Effector CD4-positive, alpha-beta T cell (primary cell): ENCODE measurements at regions not wholly inside any gene's neighbourhood (a gene's known extent, or its start where the extent isn't known, plus 50 kb on each side); places are given as distances from the start of the nearest gene placed in this dataset.
"Not testable (repeated sequence)": the region's sequence is repeated elsewhere in the genome, so short reads cannot be mapped to it uniquely, and the experiment has no call there.

ENCODE experiments used
- DNase-seq: peaks from one replicate; pipeline ENCODE4 v3.0.0-alpha.2; 2020

GRCh38 chr6:170080169-170080827 is 210.6 kb downstream of the DLL1 start:
- no peak for DNase-seq

DNA sequence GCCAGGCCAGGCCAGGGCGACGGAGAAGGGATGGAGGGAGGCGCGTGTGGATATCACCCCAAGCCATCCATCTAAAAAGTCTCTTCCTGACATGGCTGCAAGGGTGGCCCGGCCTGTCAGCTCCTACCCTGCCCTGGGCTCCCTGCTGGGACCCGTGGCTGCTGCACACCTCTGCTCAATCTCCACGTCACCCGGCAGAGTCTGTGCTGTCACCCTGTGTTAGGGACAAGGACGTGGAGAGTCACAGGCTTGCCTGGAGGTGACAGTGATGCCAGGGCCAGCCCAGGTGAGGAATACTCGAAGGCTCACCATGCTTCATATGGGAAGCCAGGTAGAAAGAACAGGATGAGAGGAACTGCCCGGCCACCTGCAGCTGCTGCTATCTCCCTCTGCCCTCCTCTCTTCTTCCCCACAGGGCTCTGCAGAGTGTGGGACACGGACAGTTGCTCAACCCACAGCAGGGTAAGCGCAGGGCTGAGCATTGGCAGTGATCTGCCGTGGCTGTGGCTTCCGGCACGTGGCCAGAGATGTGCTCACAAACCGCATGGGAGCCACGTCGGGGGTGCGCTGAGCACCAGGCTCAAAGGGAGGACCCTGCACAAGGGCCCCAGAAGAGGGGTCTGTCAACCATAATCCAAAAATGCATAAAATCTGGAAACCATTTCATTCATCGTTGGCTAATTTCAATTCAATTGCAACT is 214.3 kb downstream of the DLL1 start:
- DNase-seq = no peak

GRCh38 chr6:170075659-170076223 is 215.1 kb downstream of the DLL1 start:
- DNase-seq = no peak

GRCh38 chr6:170074907-170075306 is 216.0 kb downstream of the DLL1 start:
- DNase-seq = no peak

GRCh38 chr6:170074435-170074834 is 216.4 kb downstream of the DLL1 start:
- DNase-seq = no peak

DNA sequence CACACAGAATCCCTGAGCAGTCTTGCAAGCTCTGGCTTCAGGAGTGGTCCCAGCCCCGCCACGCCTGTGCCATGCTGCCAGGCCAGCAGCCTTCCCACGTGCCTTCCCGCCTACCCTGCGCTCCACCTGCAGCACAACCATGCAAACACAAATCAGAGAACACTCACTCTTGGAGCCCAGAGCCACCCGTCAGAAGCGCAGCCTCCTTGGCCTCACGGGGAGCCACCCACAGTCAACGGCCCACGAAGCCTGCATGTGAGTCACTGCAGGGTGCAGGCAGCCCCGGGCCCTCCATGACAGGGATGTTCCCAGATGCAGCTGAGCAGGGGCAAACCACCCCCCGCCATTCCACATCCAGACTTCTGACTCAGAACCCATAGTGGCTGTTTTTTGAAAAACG is 217.0 kb downstream of the DLL1 start:
- no peak for DNase-seq

GRCh38 chr6:170072246-170072645 is 218.6 kb downstream of the DLL1 start:
- no peak for DNase-seq

- no peak for DNase-seq
Observed at GRCh38 chr6:170069611-170070010, 221.3 kb downstream of the DLL1 start.

- DNase-seq = no peak
Observed at GRCh38 chr6:170068496-170068895, 222.4 kb downstream of the DLL1 start.

DNA sequence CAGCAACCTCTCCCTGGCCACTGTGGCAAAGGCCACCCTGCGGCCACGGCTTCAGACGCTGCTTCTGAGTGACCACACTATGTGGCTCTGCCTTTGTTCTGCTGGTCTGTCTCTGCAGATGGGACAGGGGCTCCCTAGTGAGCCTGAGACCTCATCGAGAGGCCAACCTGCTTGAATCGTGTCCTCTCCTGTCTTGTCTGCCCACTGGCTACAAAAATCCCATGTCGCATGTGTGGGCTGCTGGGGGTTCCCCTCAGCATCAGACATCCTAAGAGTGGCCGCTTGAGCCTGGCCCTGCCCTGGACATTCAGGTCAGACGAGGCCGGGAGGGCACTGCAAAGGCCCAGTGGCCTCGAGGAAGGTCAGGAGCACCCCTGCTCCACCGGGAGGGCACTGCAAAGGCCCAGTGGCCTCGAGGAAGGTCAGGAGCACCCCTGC is 222.9 kb downstream of the DLL1 start:
- no peak for DNase-seq

DNA sequence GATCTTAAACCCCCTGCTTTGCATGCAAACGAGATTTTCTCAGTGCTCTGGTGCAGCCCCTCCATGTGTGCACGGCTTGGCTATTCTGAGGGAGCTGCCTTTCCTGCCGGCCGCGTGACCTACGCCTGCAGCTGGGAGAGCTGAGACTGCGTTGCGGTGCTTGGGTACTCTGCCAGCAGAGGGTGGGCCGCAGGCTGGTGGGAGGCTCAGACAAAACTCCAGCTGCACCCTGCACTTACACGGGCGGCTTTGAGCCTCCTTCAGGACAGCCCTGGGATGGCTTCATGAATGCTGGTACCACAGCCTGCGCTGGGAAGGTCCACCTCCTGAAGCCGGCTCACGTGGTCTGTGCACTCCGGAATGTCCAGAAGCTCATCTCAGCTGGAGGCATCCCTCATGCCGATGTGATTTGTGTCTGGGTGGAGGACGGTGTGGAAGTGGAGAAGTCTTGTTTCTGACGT is 223.7 kb downstream of the DLL1 start:
- DNase-seq = no peak

- no peak for DNase-seq
Observed at GRCh38 chr6:170066679-170067078, 224.2 kb downstream of the DLL1 start.

- no peak for DNase-seq
Observed at GRCh38 chr6:170063851-170064602, 226.9 kb downstream of the DLL1 start.

DNA sequence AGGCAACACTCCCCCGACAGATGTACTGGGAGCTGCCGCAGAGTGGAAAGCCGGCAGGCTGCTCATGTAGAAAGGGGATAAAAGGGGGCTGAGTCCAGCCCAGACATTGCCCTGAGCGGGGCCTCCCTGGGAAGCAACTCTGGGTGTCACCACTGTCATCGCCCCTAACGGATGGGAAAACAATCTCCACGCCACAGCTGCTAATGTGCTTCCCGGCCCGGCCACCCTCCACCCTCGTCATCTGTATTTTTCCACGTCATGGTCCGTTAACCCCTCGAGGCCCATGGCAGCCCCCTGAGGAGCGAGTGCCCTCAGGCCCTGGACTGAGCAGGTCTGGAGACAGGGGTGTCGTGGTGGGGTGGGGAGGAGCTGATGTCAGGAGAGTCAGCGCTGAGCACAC is 227.4 kb downstream of the DLL1 start:
- DNase-seq = no peak

GRCh38 chr6:170062915-170063241 is 228.0 kb downstream of the DLL1 start:
- DNase-seq = no peak

DNA sequence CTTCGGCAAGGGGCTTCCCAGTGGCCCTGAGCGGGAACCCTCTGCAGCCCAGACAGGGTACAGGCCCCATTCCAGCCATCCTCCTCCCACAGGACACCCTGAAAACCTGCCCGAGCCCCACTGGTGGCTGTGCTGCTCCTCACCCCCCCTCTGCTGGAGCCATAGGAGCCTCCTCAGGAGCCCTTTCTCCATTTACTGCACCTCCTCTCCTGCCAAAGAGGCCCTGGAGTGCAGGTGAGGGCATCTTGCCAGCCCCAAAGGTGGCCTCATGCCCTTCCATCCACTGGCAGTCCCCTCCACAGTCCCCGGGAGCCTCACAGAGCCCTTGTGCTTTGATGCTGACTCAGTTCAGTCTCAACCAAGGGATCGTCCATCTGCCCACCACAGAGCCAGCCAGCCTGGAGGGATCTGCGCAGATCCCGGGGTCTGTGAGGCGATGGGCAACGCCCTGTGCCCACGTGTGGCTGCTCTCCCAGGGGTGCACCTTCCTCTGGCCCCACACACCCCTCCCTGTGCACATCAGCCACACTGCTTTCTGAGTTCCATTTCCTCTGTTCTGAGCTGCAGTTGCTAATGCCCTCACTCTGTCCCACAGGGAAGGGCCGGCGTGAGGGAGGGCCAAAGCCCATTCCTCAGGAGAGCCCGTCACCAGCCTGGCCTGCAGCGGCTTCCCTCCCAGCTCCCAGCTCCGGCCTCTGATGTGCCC is 228.5 kb downstream of the DLL1 start:
- DNase-seq = no peak

DNA sequence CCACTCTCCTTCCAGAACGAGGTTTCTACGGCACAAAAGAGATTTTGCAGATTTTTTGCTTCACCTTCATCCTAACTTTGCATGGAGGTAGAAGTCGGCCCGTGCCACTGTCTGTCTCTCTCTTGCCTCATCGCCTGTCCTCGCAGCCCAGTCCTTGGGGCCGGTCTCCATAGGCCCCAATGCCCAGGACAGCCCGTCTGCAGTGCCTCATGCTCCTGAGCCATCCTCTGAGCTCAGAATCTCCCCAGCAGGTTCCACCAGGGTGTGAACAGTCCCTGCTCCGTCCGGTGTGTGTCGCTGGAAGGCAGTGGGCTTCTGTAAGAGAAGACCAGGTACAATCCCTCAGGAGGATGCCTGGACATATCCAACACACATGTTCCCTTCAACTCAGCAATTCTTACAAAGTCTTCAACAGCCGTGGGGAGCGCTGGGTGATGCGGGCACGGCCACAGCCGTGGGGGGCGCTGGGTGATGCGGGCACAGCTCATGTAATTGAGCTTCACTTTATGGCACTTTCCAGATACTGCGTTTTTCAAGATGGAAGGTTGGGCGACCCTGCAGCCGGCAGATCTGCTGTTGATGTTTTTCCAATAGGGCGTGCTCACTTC is 231.9 kb downstream of the DLL1 start:
- DNase-seq = no peak

DNA sequence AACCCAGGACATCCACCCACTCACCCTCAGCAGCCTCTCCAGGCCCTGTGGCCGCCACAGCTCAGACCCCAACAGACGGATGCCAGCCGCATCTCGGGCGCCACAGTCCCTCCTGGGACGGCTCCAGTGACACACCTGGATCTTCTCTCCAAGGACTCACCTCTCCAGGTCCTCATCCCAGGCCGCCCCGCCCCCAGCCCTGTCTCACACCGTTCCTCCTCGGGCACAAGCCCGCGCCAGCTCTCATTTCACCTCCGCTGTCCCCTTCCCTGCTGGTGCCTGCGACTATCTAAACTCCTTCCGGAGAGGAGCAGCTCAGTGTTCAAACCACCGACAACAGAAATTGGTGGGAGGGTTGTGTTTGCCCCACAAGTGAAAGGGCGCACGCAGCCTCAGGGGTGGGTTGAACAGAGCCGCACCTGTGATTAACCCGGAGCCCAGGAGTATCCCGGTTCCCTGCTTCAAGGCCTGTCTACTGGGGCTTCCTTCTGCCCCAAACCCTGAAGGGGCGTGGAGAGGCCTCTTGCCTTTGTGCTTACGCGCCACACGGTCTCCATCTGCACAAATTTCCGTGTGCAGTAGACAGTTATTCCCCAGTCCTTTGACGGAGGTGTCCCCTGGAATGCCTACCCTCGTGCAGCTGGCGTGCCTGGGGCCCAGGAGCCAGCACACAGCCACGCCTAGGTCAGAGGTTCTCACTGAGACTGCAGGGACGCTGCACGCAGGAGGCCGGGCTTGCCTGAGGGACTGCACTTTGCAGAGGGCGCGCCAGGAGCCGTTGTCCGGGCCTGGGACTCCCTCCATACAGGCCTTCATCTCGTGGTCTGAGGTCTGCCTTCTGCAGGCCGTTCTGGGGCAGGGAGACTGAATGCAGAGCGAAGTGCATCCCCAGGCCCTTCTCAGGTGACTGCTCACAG is 232.7 kb downstream of the DLL1 start:
- DNase-seq = no peak

DNA sequence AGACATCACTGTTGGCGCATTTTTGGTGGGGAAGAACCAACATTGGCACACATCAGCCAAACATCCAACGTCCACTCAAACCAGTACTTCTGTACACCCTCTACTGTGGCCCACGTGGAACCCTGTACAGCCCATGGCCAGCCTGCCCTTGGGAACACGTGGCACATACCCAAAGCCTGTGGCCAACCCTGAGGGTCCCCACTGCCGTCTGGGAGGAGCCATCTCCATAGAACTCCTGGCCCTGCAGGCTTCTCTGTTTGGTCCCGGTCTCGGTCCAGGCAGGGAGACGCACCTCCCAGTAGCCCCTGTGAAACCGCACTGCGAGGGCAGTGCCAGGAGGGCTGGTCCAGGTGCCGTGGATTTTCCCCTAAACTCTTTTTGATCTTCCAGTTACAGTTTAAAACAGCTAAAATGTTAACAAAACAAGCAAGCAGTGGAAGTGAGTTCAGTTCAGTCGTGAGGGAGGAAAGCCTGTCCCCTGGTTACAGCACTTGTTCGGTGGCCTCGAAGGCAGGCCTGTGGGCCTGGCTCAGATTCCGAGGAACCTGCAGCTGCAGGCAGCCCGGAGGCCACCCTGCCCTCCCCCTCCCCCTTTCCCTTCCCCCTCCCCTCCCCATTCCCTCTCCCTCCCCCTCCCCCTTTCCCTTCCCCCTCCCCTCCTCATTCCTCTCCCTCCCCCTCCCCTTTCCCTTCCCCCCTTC is 233.7 kb downstream of the DLL1 start:
- no peak for DNase-seq

- no peak for DNase-seq
Observed at GRCh38 chr6:170056278-170056711, 234.6 kb downstream of the DLL1 start.

- DNase-seq = not testable (repeated sequence)
Observed at GRCh38 chr6:170055797-170056196, 235.1 kb downstream of the DLL1 start.
